ENCODE measurements at regions not wholly inside any gene's neighbourhood (a gene's known extent, or its start where the extent isn't known, plus 50 kb on each side); places are given as distances from the start of the nearest gene placed in this dataset.

GRCh38 chr14:85252011-85252410 lies 277.9 kb upstream of the FLRT2 start:
- no peak for TF ChIP-seq JUNB (IDR thresholded peaks at IDR 0.05; ENCODE audit: unreplicated experiment)
- TF ChIP-seq POLR2AphosphoS5 (IDR thresholded peaks at IDR 0.05; ENCODE audit: low read depth) = no peak
- no peak for TF ChIP-seq NANOG (IDR thresholded peaks at IDR 0.05; ENCODE audit: borderline replicate concordance)
- no peak for TF ChIP-seq ZNF462 (CRISPR knock-in tag; IDR thresholded peaks at IDR 0.05)
- TF ChIP-seq EZH2 (IDR thresholded peaks at IDR 0.05; ENCODE audit: low read depth, unreplicated experiment) = no peak
- TF ChIP-seq, protein P1, sequence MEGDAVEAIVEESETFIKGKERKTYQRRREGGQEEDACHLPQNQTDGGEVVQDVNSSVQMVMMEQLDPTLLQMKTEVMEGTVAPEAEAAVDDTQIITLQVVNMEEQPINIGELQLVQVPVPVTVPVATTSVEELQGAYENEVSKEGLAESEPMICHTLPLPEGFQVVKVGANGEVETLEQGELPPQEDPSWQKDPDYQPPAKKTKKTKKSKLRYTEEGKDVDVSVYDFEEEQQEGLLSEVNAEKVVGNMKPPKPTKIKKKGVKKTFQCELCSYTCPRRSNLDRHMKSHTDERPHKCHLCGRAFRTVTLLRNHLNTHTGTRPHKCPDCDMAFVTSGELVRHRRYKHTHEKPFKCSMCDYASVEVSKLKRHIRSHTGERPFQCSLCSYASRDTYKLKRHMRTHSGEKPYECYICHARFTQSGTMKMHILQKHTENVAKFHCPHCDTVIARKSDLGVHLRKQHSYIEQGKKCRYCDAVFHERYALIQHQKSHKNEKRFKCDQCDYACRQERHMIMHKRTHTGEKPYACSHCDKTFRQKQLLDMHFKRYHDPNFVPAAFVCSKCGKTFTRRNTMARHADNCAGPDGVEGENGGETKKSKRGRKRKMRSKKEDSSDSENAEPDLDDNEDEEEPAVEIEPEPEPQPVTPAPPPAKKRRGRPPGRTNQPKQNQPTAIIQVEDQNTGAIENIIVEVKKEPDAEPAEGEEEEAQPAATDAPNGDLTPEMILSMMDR (conservative IDR thresholded peaks at IDR 0.05; ENCODE audit: low read depth in 2 of 2) = no peak

Measured in GM23338 (cell line).